Hepatocyte (in vitro differentiated cells): ENCODE measurements at regions not wholly inside any gene's neighbourhood (a gene's known extent, or its start where the extent isn't known, plus 50 kb on each side); places are given as distances from the start of the nearest gene placed in this dataset.

Experiments used
- DNase-seq: peaks from one replicate; pipeline ENCODE4 v3.0.0-alpha.2; 2016; ENCODE audit warnings: low spot score
- H2AFZ ChIP-seq: fragments of 200-600 bp; sonication (generic); 2 replicates; pipeline ENCODE4 v1.6.0; 2016; ENCODE audit warnings: antibody characterized with exemption, mild to moderate bottlenecking
- H3K27ac ChIP-seq: fragments of 200-600 bp; sonication (generic); 2 replicates; pipeline ENCODE4 v1.5.1; 2016; ENCODE audit warnings: mild to moderate bottlenecking
- H3K27me3 ChIP-seq: fragments of 200-600 bp; sonication (generic); 2 replicates; pipeline ENCODE4 v1.6.1; 2016
- H3K36me3 ChIP-seq: fragments of 200-600 bp; sonication (generic); replicated peaks from 2 replicates; pipeline ENCODE4 v1.5.1; 2016; ENCODE audit warnings: low read depth; ENCODE audit not compliant: insufficient read depth
- H3K4me1 ChIP-seq: fragments of 200-600 bp; sonication (generic); 2 replicates; pipeline ENCODE4 v1.5.1; 2016; ENCODE audit warnings: mild to moderate bottlenecking, moderate library complexity; ENCODE audit not compliant: insufficient read depth
- H3K4me2 ChIP-seq: fragments of 200-600 bp; sonication (generic); 2 replicates; pipeline ENCODE4 v1.6.0; 2016
- H3K4me3 ChIP-seq: fragments of 200-600 bp; sonication (generic); 2 replicates; pipeline ENCODE4 v1.5.1; 2016; ENCODE audit warnings: mild to moderate bottlenecking
- H3K79me2 ChIP-seq: fragments of 200-600 bp; sonication (generic); 2 replicates; pipeline ENCODE4 v1.6.0; 2017; ENCODE audit warnings: mild to moderate bottlenecking
- H3K9me2 ChIP-seq: fragments of 200-600 bp; sonication (generic); replicated peaks from 2 replicates; pipeline ENCODE4 v1.6.0; 2017; ENCODE audit warnings: mild to moderate bottlenecking; ENCODE audit not compliant: insufficient read depth
- H3K9me3 ChIP-seq: fragments of 200-600 bp; sonication (generic); 2 replicates; pipeline ENCODE4 v1.5.1; 2016; ENCODE audit warnings: low read depth, mild to moderate bottlenecking
- H4K20me1 ChIP-seq: fragments of 200-600 bp; sonication (generic); 2 replicates; pipeline ENCODE4 v1.6.0; 2016; ENCODE audit warnings: mild to moderate bottlenecking; ENCODE audit not compliant: insufficient read depth, poor library complexity, severe bottlenecking
- EZH2 ChIP-seq: fragments of 200-600 bp; sonication (generic); IDR thresholded peaks from 2 replicates; pipeline ENCODE4 v1.6.1; 2016; ENCODE audit warnings: antibody characterized with exemption, mild to moderate bottlenecking, borderline replicate concordance
- EZH2phosphoT487 ChIP-seq: fragments of 200-600 bp; sonication (generic); IDR thresholded peaks from one replicate; pipeline ENCODE4 v1.6.1; 2018; ENCODE audit warnings: antibody characterized with exemption, mild to moderate bottlenecking, low read depth, moderate library complexity; ENCODE audit not compliant: unreplicated experiment, severe bottlenecking
- WGBS: methylation state at CpG from one replicate; pipeline ENCODE4 v1.1.6; 2016; ENCODE audit warnings: low lambda C conversion rate; ENCODE audit errors: missing lambda C conversion rate; 5-methylcytosine and 5-hydroxymethylcytosine counted together
- TF ChIP-seq, protein P1 (sequence below): fragments of 200-600 bp; sonication (generic); IDR thresholded peaks from 2 replicates; pipeline ENCODE4 v1.5.1; 2016; ENCODE audit warnings: antibody characterized with exemption, mild to moderate bottlenecking; ENCODE audit not compliant: poor library complexity

DNA sequence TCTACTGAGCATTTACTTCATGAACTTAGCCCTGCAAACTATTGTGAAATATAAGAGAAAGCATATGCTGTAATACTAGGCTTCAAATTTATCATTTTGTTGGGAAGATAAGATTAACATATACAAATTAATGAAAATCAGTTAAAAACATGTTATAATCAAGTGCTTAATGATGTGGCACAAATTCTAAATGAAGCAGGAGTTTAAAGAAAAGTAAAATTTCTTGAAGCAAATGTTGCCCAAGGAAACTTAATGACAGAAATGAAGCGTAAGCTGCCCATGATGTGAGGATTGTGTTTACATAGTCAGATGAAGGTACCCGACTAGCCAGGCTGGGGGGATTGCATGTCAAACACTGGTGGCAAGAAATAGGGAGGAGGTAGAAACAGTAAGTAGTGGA lies 103.1 kb upstream of the GAP43 start:
- H3K27ac ChIP-seq = no peak overlapping the region
- H3K79me2 ChIP-seq = no peaks in the 10 kb centered on the region
- 88% methylated on average over 2 of the region's 2 CpGs for WGBS
- no peaks in the 10 kb centered on the region for H3K9me3 ChIP-seq
- no peak overlapping the region for H3K4me3 ChIP-seq
- no peaks in the 10 kb centered on the region for H3K27me3 ChIP-seq
- no peaks in the 10 kb centered on the region for H4K20me1 ChIP-seq
- no peak overlapping the region for H2AFZ ChIP-seq
- no peaks in the 10 kb centered on the region for H3K36me3 ChIP-seq
- no peaks in the 10 kb centered on the region for H3K4me1 ChIP-seq
- no peak overlapping the region for H3K4me2 ChIP-seq
- TF ChIP-seq, protein P1, sequence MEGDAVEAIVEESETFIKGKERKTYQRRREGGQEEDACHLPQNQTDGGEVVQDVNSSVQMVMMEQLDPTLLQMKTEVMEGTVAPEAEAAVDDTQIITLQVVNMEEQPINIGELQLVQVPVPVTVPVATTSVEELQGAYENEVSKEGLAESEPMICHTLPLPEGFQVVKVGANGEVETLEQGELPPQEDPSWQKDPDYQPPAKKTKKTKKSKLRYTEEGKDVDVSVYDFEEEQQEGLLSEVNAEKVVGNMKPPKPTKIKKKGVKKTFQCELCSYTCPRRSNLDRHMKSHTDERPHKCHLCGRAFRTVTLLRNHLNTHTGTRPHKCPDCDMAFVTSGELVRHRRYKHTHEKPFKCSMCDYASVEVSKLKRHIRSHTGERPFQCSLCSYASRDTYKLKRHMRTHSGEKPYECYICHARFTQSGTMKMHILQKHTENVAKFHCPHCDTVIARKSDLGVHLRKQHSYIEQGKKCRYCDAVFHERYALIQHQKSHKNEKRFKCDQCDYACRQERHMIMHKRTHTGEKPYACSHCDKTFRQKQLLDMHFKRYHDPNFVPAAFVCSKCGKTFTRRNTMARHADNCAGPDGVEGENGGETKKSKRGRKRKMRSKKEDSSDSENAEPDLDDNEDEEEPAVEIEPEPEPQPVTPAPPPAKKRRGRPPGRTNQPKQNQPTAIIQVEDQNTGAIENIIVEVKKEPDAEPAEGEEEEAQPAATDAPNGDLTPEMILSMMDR = no peak
- TF ChIP-seq EZH2phosphoT487 = no peak
- TF ChIP-seq EZH2 = no peak
- no peak for DNase-seq
- no peaks in the 10 kb centered on the region for H3K9me2 ChIP-seq

GRCh38 chr3:115520651-115521245 lies 102.6 kb upstream of the GAP43 start:
- Histone ChIP-seq H2AFZ (no peak overlapping the region), H3K4me3 (no peak overlapping the region), H3K9me3 (no peaks in the 10 kb centered on the region), H3K27me3 (no peaks in the 10 kb centered on the region), H3K4me2 (no peak overlapping the region), H3K4me1 (no peaks in the 10 kb centered on the region), H3K27ac (no peak overlapping the region), H3K9me2 (no peaks in the 10 kb centered on the region), H3K36me3 (no peaks in the 10 kb centered on the region), H3K79me2 (no peaks in the 10 kb centered on the region), H4K20me1 (no peaks in the 10 kb centered on the region)
- no peak for TF ChIP-seq EZH2phosphoT487
- TF ChIP-seq, protein P1 = no peak
- TF ChIP-seq EZH2 = no peak
- DNase-seq = no peak

- WGBS = 93% methylated on average over 1 of the region's 1 CpG
- no peaks in the 10 kb centered on the region for H3K4me1 ChIP-seq
Measured at GRCh38 chr3:115523458-115523857, 99.9 kb upstream of the GAP43 start.

More at GRCh38 chr3:115523458-115523857, 99.9 kb upstream of the GAP43 start:
- TF ChIP-seq EZH2 (no peak), EZH2phosphoT487 (no peak)
- TF ChIP-seq, protein P1 = no peak
- Histone ChIP-seq H3K79me2 (no peaks in the 10 kb centered on the region), H2AFZ (no peak overlapping the region), H3K27ac (no peak overlapping the region), H3K4me3 (no peak overlapping the region), H3K36me3 (no peaks in the 10 kb centered on the region), H3K4me2 (no peak overlapping the region), H3K9me3 (no peaks in the 10 kb centered on the region), H3K9me2 (no peaks in the 10 kb centered on the region), H4K20me1 (no peaks in the 10 kb centered on the region), H3K27me3 (no peaks in the 10 kb centered on the region)
- no peak for DNase-seq
